HT1080 (cell line): ENCODE measurements at regions not wholly inside any gene's neighbourhood (a gene's known extent, or its start where the extent isn't known, plus 50 kb on each side); places are given as distances from the start of the nearest gene placed in this dataset.

Experiments
- DNase-seq: peaks from one replicate; pipeline ENCODE4 v3.0.0-alpha.2; 2015; ENCODE audit warnings: low read depth

DNA sequence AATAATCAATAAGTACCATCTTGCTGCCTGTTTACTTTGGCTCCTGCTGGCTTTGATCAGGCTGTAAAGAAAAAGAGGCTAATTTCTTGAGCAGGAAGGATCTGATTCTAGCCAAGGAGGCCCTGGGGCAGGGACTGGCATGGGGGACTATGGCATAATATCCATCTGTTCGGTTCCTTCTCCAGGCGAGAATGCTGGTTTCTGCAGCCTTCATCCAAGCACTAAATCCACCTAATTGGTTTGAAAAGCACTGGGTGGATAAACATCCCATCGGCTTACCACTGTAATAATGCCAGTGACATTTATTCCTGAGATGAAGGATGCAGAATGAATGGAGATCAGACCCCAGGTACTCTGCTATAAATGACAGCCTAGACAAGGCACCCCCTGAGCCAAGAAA lies 180.0 kb upstream of the ASIC2 start:
- DNase-seq: no peak

DNA sequence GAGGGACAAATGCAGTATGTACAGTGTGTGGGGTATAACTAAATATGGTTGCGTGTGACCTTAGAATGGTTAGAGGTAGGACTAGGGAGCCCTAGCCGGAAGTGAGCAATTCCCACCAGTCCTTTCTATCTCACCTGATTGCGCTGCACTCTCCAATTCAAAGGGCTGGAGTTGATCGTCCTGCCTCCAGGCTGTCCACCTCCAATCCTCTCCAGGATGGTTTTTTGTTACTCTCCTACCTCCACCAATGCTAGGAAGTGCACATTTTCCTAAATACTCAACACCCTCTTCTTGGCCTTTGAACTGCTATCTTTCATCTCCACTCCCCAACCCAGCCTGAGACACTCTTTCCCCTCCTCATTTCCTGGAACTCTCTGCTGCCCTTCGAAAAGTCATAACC lies 181.7 kb upstream of the ASIC2 start:
- DNase-seq: no peak

DNA sequence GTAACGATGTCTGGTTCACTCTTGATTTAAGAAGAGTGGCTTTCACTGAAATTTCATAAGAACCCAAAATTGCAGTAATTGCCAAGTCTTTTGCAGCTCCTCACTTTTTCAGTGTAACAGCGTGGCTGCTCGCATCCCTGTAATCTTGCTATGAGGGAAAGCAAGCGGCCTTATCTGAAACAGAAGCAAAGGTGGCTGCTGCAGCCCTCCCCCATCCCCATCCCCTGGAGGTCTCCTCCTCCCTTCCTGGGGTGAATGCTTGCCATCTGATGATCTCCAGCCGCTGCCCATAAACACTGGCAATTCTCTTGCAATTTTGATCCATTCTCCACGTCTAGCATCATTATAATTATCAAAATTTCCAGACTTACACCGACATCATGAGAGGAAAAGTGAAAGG lies 182.5 kb upstream of the ASIC2 start:
- DNase-seq: no peak

DNA sequence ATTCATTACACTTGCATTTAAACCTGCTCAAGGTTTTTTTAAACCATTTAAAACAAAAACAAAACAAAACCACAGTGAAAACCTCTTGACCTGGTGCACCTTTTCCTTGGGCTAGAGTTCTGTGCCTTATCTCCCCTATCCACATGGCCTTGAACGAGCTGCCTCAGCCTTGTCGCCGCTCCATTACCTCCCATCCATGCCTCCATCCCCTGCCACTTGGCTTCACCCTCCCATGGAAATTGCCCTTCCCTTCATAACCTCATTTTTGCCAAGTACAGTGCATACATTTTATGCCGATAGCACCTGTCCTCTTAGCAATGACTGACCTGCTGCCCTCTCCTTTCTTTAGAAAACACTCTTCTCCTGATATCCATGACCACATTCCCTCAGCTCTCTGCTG lies 188.6 kb upstream of the ASIC2 start:
- no peak for DNase-seq

DNA sequence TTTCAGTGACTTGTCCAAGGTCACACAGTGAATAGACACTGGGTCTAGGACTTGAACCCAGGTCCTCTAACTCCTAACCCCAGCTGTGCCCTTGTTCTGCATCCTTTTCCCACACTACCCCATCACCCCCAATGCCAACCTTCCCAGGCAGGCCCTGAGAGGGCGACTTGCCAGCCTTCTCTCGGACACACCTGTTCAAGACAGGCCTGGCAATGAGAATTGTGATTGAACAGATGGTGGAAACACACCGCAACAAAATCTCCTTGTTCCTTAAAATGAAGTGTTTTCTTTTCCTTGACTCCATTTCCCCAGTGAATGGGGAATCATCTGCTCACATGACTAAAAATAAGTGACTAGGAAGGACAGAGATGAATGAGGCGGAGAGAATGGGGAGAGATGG lies 189.5 kb upstream of the ASIC2 start:
- DNase-seq: no peak

DNA sequence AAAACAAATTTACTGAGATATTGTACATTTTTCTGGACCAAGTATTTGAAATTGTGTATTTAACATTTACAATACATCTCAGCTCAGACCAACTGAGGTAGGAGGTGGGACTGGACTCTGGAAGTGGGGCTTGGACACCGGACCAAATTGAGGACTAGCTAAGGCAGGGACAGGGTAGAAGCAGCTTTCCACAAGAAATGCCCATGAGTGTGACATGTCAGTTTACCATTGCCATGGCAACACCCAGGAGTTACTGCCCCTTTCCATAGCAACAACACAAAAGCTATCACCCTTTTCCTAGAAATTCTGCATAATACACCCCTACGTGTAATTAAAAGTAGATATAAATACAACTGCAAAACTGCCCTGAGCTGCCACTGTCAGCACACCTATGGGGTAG lies 191.5 kb upstream of the ASIC2 start:
- DNase-seq: no peak

GRCh38 chr17:33486135-33486885 lies 193.2 kb upstream of the ASIC2 start:
- DNase-seq: no peak

GRCh38 chr17:33487187-33487879 lies 194.2 kb upstream of the ASIC2 start:
- DNase-seq: no peak

DNA sequence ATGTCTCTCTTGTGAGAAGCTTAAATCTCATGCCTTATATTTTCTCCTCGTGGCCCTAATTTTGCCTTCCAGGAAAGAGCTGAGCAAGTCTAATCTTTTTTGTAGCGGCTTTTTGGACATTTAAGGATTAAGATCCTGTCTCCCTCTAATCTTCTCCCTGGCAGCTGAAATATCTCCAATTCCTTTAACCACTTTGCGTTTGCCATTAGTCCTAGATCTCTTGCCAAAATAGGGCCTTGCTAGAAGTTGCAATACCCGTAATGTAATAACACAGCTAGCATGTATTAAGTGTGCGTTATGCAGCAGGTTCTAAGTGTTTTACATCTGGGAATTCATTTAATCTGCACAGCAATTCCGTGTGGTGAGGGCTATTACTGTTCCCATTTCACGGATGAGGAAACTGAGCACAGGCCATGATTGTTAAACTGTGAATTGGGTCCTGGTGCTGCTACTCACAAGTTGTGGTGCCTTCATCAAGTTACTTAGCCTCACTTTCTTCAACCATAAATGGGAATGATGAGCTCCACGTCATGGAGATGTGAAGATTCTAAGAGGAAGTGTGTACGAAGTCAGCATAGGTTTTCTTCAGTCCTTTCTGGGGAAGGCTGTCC lies 198.9 kb upstream of the ASIC2 start:
- no peak for DNase-seq

- DNase-seq: no peak
Observed at GRCh38 chr17:33492731-33493265, 199.7 kb upstream of the ASIC2 start.

DNA sequence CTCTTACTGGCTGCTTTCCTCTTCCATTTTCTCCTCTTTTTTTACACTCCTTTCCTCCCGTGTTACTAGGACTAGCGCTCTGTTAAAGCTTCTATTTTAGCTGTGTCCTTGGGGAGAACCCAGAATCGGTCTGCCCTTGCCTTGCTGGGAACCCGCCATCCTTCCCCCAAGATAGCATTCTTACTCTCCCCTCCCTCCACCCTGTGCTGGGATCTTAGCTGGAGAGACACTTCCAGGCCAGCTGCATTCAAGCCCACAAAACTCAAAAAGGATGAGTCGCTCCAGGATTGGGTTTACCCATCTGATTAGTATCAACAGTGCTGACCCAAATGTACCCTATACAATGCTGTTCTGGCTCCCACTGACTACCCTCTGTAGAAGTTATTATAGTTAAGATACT lies 200.5 kb upstream of the ASIC2 start:
- DNase-seq: no peak

- DNase-seq: peak; percentile 49
Observed at GRCh38 chr17:33494151-33494550, 201.1 kb upstream of the ASIC2 start.

DNA sequence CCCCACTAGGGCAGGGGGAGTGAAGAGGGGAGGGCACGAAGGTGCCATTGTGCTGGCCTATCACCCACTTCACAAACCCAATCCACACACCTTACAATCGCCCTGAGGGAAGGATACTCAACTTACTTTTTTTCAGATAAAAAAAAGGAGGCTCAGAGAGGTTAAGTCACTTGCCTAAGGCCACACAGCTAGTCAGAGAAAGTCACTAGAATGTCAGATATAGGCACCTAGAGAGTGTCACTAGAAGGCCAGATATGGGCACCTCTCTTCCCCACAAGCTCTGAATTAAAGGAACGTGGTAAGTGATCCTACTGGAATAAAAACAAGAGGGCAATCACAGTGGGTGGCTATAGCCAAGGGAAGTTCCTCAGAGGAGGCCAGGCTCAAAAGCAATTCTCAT lies 204.5 kb upstream of the ASIC2 start:
- DNase-seq: no peak

DNA sequence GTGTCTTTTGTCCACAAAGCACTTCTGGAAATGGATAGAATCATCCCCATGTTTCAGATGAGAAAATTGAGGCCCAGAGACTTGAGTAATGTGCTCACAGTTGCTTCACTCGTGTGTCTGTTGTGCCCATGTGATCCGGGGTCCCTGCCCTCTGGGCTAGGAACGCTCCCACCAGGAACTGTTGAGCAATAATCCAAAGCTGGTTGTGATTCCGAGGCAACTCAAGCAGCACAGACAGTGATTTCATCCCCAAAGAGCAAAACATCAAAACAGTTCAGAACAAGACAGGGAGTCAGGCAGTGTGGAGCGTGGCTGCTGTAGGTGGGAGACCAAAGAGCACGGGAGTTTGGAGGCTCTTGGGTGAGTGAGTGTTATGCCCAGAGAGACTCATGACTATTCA lies 205.0 kb upstream of the ASIC2 start:
- DNase-seq: no peak

DNA sequence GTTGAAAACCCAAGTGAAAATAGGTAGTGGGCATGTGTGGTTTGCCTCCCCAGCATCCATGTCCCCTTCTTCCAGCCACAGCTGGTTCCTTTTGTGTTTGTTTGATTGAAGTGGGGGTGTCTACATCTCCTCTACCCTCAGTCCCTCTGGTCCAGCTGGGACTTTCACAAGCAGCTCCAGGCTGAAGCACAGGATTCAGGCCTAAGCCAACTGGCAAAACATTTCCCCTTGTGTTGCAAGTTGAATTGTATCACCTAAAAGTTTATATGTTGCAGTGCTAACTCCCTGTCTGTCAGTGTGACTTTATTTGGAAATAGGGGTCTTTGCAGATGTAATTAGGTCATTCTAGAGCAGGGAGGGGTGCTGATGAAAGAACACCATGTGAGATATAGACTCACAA lies 205.9 kb upstream of the ASIC2 start:
- DNase-seq: no peak

- no peak for DNase-seq
Observed at GRCh38 chr17:33500151-33500550, 207.1 kb upstream of the ASIC2 start.

DNA sequence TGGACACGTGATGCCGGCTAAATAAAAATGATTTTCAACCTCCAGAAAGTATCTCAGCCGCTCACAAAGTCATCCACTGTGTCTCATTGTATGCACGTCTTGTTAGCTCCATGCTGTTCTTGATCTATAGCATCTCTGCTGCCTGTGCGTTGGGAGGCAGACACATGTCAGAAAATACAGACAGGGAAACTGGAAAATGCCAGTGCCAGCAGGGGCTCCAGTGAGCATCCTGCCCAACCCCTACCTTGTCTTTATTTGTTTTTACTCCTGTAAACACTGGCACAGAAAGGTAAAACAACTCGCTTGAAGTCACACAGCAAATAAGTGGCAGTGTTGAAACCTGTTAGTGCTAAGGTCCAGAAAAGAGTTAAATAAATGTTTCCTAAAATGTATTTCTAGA lies 208.1 kb upstream of the ASIC2 start:
- no peak for DNase-seq

DNA sequence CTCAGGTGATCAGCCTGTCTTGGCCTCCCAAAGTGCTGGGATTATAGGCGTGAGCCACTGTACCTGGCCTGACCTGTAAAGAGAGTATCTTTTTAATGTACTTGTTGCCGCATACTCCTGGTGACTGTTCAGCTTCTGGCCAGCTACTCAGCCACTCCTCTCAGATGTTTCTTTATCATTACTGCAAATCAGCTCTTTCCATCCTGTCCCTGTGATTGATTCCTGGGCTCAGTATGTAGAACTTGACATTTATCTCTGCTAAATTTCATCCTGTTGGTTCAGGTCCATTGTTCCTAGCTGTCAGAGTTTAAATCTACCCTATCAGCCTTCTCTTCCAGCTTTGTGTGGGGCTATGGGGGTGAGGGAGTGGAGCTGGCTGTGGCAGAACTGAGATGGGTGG lies 211.5 kb upstream of the ASIC2 start:
- DNase-seq: no peak

GRCh38 chr17:33506889-33507650 lies 214.0 kb upstream of the ASIC2 start:
- DNase-seq: peak; percentile 76

DNA sequence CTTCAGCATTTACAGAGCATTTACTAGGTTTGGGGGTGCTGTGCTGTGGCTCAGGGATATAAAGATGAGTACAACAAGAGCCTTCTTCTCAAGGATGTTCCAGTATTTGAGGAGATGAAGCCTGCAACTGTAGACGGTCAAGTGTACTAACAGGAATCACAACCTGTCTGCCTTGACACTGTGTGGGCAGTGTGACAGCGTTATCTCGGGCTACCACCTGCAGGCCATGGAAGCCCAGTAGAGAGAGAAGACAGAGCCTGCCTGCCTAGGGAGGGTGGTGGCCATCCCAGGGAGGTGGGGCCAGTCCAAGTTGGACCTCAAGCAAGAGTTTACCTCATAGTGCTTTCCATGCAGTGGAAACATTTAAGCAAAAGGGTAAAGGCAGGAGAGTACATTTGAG lies 215.1 kb upstream of the ASIC2 start:
- no peak for DNase-seq

GRCh38 chr17:33509331-33509730 lies 216.2 kb upstream of the ASIC2 start:
- DNase-seq: no peak

DNA sequence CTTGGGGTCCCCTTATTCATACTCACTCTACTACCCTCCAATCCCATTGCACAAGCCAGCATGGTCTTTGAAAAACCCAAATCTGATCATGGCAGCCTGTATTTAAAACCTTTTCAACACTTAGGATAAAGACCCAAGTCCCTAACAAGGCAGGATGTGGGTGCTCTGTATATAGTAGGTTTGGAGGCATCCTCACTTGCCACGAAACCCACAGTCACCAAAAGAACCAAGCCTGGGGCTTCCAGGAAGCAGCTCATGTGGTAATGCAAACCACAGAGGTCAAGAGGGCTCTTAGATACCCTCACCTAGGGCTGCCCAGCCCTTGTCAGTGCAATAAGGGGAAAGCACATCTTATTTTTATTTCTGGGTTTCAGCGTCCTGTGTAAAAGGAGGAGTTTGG lies 218.6 kb upstream of the ASIC2 start:
- peak; percentile 40 for DNase-seq
